IMR-90 (cell line): ENCODE measurements at regions not wholly inside any gene's neighbourhood (a gene's known extent, or its start where the extent isn't known, plus 50 kb on each side); places are given as distances from the start of the nearest gene placed in this dataset.

ENCODE experiments used
- ATAC-seq: fragments of 200-7000 bp; cut with Tn5 transposase; 2 replicates; pipeline ENCODE4 v1.9.1; 2020; ENCODE audit warnings: low read depth, mild to moderate bottlenecking, moderate library complexity
- BruUV-seq: library from RNA; stranded (reverse); fragments of 400-500 nt; replicated peaks from 2 replicates; lab custom pipeline; 2021; lab: Mats Ljungman, UMichigan
- CTCF ChIA-PET: fragments of 300-600 bp; formaldehyde crosslinking; extraction: SDS; loops from one replicate; lab custom pipeline; 2021; ENCODE audit warnings: antibody characterized with exemption; lab: Yijun Ruan, JAX
- POLR2A ChIA-PET: fragments of 300-600 bp; sonication (Branson Sonifier 250); formaldehyde crosslinking; loops from one replicate; lab custom pipeline; 2022; ENCODE audit warnings: antibody characterized with exemption; ENCODE audit not compliant: unreplicated experiment; lab: Charles Lee
- DNase-seq: peaks from one replicate; pipeline ENCODE4 v3.0.0; 2013
- H2AFZ ChIP-seq: replicated peaks from 2 replicates; pipeline ENCODE3; 2013; ENCODE audit warnings: low read length, mild to moderate bottlenecking; ENCODE audit not compliant: poor library complexity
- H2AK5ac ChIP-seq: 2 replicates; pipeline ENCODE4 v1.6.1; 2013; ENCODE audit warnings: low read depth, low read length, inconsistent platforms
- H2AK9ac ChIP-seq: replicated peaks from 2 replicates; pipeline ENCODE3; 2013; ENCODE audit warnings: mild to moderate bottlenecking, low read depth, low read length, moderate library complexity; ENCODE audit not compliant: poor library complexity
- H2BK120ac ChIP-seq: 2 replicates; pipeline ENCODE4 v1.6.1; 2013; ENCODE audit warnings: low read depth, low read length, inconsistent platforms
- H2BK15ac ChIP-seq: 3 replicates; pipeline ENCODE4 v1.6.1; 2013; ENCODE audit warnings: low read depth, low read length, inconsistent platforms
- H2BK20ac ChIP-seq: 2 replicates; pipeline ENCODE4 v1.6.1; 2013; ENCODE audit warnings: low read depth, mild to moderate bottlenecking, inconsistent platforms, low read length, moderate library complexity
- H2BK5ac ChIP-seq: 2 replicates; pipeline ENCODE4 v1.6.1; 2013; ENCODE audit warnings: mild to moderate bottlenecking, low read depth, low read length, inconsistent platforms; ENCODE audit not compliant: poor library complexity, severe bottlenecking
- H3K14ac ChIP-seq: replicated peaks from 2 replicates; pipeline ENCODE4 v1.6.1; 2013; ENCODE audit warnings: low read depth, low read length, inconsistent platforms
- H3K18ac ChIP-seq: 2 replicates; pipeline ENCODE4 v1.6.1; 2013; ENCODE audit warnings: low read depth, low read length, control low read depth
- H3K23ac ChIP-seq: 2 replicates; pipeline ENCODE4 v1.6.1; 2013; ENCODE audit warnings: low read depth, low read length, inconsistent platforms
- H3K27ac ChIP-seq: 2 replicates; pipeline ENCODE4 v1.5.1; 2013; ENCODE audit warnings: mild to moderate bottlenecking, control low read depth, low read length; ENCODE audit not compliant: insufficient read depth
- H3K27me3 ChIP-seq: 2 replicates; pipeline ENCODE4 v1.6.1; 2013; ENCODE audit warnings: low read length; ENCODE audit not compliant: control insufficient read depth, insufficient read depth
- H3K36me3 ChIP-seq: 2 replicates; pipeline ENCODE4 v1.6.1; 2013; ENCODE audit warnings: low read length, mixed read lengths; ENCODE audit not compliant: control insufficient read depth, insufficient read depth
- H3K4ac ChIP-seq: 2 replicates; pipeline ENCODE4 v1.6.1; 2013; ENCODE audit warnings: low read depth, low read length, inconsistent platforms
- H3K4me1 ChIP-seq: 2 replicates; pipeline ENCODE4 v1.6.1; 2013; ENCODE audit warnings: low read length, mixed read lengths; ENCODE audit not compliant: control insufficient read depth, insufficient read depth
- H3K4me2 ChIP-seq: 2 replicates; pipeline ENCODE4 v1.6.1; 2013; ENCODE audit warnings: low read depth, mild to moderate bottlenecking, control low read depth, low read length, moderate library complexity
- H3K4me3 ChIP-seq: 2 replicates; pipeline ENCODE4 v1.5.1; 2013; ENCODE audit warnings: low read depth, mild to moderate bottlenecking, control low read depth, low read length, moderate library complexity; ENCODE audit not compliant: insufficient read depth
- H3K56ac ChIP-seq: 2 replicates; pipeline ENCODE4 v1.6.1; 2013; ENCODE audit warnings: low read length, inconsistent platforms; ENCODE audit not compliant: insufficient read depth; ENCODE audit errors: extremely low read depth
- H3K79me1 ChIP-seq, 2 experiments: 2 replicates each; pipeline ENCODE4 v1.6.1; 2013; ENCODE audit warnings: low read length in 2 of 2, inconsistent platforms in 1 of 2, low read depth in 1 of 2
- H3K9ac ChIP-seq: 2 replicates; pipeline ENCODE4 v1.6.1; 2013; ENCODE audit warnings: low read depth, low read length, control low read depth
- H3K9me1 ChIP-seq: 2 replicates; pipeline ENCODE4 v1.6.1; 2013; ENCODE audit warnings: low read length, inconsistent platforms; ENCODE audit not compliant: insufficient read depth
- H3K9me3 ChIP-seq: 2 replicates; pipeline ENCODE4 v1.6.1; 2013; ENCODE audit warnings: low read length; ENCODE audit not compliant: control insufficient read depth, insufficient read depth
- H4K20me1 ChIP-seq: 2 replicates; pipeline ENCODE4 v1.6.1; 2013; ENCODE audit warnings: low read length, inconsistent platforms; ENCODE audit not compliant: insufficient read depth
- H4K5ac ChIP-seq: 2 replicates; pipeline ENCODE4 v1.6.1; 2013; ENCODE audit warnings: mild to moderate bottlenecking, low read depth, low read length, control low read depth
- H4K8ac ChIP-seq, 2 experiments: 2 replicates each; pipeline ENCODE4 v1.6.1; 2013; ENCODE audit warnings: low read depth in 2 of 2, low read length in 2 of 2, control low read depth in 1 of 2, inconsistent platforms in 1 of 2
- H4K91ac ChIP-seq: 2 replicates; pipeline ENCODE4 v1.6.1; 2013; ENCODE audit warnings: low read depth, low read length, inconsistent platforms; ENCODE audit not compliant: insufficient read depth
- BHLHE40 ChIP-seq: fragments of 150-350 bp; IDR thresholded peaks from 2 replicates; pipeline ENCODE4 v1.6.1; 2016; ENCODE audit warnings: mild to moderate bottlenecking, low read depth, low read length
- CEBPB ChIP-seq: IDR thresholded peaks from 2 replicates; pipeline ENCODE4 v1.6.1; 2012; ENCODE audit warnings: low read depth, low read length, improper control_type of control experiment
- CHD1 ChIP-seq: IDR thresholded peaks from 2 replicates; pipeline ENCODE4 v1.6.1; 2012; ENCODE audit warnings: low read depth, low read length, improper control_type of control experiment
- FOS ChIP-seq: fragments of 150-350 bp; IDR thresholded peaks from 2 replicates; pipeline ENCODE4 v1.6.1; 2016; ENCODE audit warnings: low read depth, low read length
- MAFK ChIP-seq: IDR thresholded peaks from 2 replicates; pipeline ENCODE4 v1.6.1; 2012; ENCODE audit warnings: low read depth, low read length, improper control_type of control experiment
- MAZ ChIP-seq: IDR thresholded peaks from 2 replicates; pipeline ENCODE4 v1.6.1; 2012; ENCODE audit warnings: low read depth, mild to moderate bottlenecking, low read length, improper control_type of control experiment, moderate library complexity, borderline replicate concordance
- MXI1 ChIP-seq: IDR thresholded peaks from 2 replicates; pipeline ENCODE4 v1.6.1; 2012; ENCODE audit warnings: low read depth, mild to moderate bottlenecking, low read length, moderate library complexity, borderline replicate concordance
- NFE2L2 ChIP-seq: fragments of 150-350 bp; IDR thresholded peaks from 2 replicates; pipeline ENCODE4 v1.6.1; 2016; ENCODE audit warnings: low read depth, mild to moderate bottlenecking, low read length
- POLR2A ChIP-seq: IDR thresholded peaks from 2 replicates; pipeline ENCODE4 v1.6.1; 2012; ENCODE audit warnings: mild to moderate bottlenecking, low read depth, low read length
- RAD21 ChIP-seq: IDR thresholded peaks from 2 replicates; pipeline ENCODE4 v1.6.1; 2012; ENCODE audit warnings: low read length, improper control_type of control experiment
- RCOR1 ChIP-seq: IDR thresholded peaks from 2 replicates; pipeline ENCODE4 v1.6.1; 2012; ENCODE audit warnings: mild to moderate bottlenecking, low read length, improper control_type of control experiment; ENCODE audit not compliant: insufficient replicate concordance
- RFX5 ChIP-seq: IDR thresholded peaks from 2 replicates; pipeline ENCODE4 v1.8.0; 2012; ENCODE audit warnings: low read depth, mild to moderate bottlenecking, low read length, moderate library complexity
- SMC3 ChIP-seq: fragments of 150-350 bp; IDR thresholded peaks from 2 replicates; pipeline ENCODE4 v1.6.1; 2016; ENCODE audit warnings: low read depth, mild to moderate bottlenecking, antibody characterized with exemption, low read length, moderate library complexity
- WGBS, 2 experiments: methylation state at CpG; one replicate each; pipeline versions ENCODE4 v1.1.5 to v1.1.7; 2013; ENCODE audit warnings: missing lambda C conversion rate in 2 of 2; ENCODE audit not compliant: insufficient read length in 1 of 2; ENCODE audit errors: extremely low coverage in 2 of 2; 5-methylcytosine and 5-hydroxymethylcytosine counted together
- dilution Hi-C: fragments of 300-500 bp; cut with HindIII; formaldehyde crosslinking; loops from one replicate; pipeline ENCODE4 v1.14.3; 2018; ENCODE audit warnings: low sequenced_read_pairs; ENCODE audit not compliant: unreplicated experiment
- in situ Hi-C: fragments of 300-500 bp; cut with MboI; formaldehyde crosslinking; loops from 3 replicates; pipeline ENCODE4 v1.14.3; 2019; ENCODE audit warnings: low sequenced_read_pairs, inconsistent platforms, mixed read lengths
- intact Hi-C: fragments of 100-400 bp; cut with micrococcal nuclease; formaldehyde crosslinking; loops from 2 replicates; pipeline ENCODE4 v1.10.0; 2022
- TF ChIP-seq, protein P1 (sequence below): fragments of 150-350 bp; IDR thresholded peaks from 2 replicates; pipeline ENCODE4 v1.6.1; 2016; ENCODE audit warnings: low read depth, mild to moderate bottlenecking, low read length, moderate library complexity, borderline replicate concordance
- TF ChIP-seq, protein P2 (sequence below): fragments of 150-350 bp; IDR thresholded peaks from 2 replicates; pipeline ENCODE4 v1.6.1; 2017; ENCODE audit warnings: mild to moderate bottlenecking, antibody characterized with exemption, low read length, low read depth
- TF ChIP-seq, protein P3 (sequence below): conservative IDR thresholded peaks from 2 replicates; pipeline ENCODE4 v1.5.1; 2012; ENCODE audit warnings: mild to moderate bottlenecking, low read depth, low read length, improper control_type of control experiment

DNA sequence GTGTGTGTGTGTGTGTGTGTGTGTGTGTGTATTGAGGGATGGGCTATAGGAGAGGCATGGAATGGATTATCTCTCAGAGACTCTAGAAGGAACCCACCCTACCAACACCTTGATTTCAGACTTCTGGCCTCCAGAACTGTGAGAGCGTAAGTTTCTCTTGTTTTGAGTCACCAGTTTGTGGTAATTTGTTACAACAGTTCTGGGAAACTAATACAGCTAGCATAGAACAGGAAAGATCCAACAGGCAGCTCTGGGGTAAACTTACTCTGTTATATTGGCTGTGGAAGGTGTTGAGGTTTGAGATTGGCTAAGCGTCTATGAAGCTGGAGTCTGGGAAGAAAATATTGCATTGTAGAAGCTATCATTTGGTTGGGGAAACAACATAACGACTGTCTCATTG is 334.3 kb downstream of the AACS start:
- dilution Hi-C loops = no loop called here
- TF ChIP-seq CHD1 (no peak), SMC3 (no peak), MAFK (no peak), RCOR1 (no peak), MXI1 (no peak), NFE2L2 (no peak), RFX5 (no peak), BHLHE40 (no peak), RAD21 (no peak), POLR2A (no peak), FOS (no peak), CEBPB (no peak), MAZ (no peak)
- TF ChIP-seq, protein P1, sequence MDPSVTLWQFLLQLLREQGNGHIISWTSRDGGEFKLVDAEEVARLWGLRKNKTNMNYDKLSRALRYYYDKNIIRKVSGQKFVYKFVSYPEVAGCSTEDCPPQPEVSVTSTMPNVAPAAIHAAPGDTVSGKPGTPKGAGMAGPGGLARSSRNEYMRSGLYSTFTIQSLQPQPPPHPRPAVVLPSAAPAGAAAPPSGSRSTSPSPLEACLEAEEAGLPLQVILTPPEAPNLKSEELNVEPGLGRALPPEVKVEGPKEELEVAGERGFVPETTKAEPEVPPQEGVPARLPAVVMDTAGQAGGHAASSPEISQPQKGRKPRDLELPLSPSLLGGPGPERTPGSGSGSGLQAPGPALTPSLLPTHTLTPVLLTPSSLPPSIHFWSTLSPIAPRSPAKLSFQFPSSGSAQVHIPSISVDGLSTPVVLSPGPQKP = no peak
- TF ChIP-seq, protein P2, sequence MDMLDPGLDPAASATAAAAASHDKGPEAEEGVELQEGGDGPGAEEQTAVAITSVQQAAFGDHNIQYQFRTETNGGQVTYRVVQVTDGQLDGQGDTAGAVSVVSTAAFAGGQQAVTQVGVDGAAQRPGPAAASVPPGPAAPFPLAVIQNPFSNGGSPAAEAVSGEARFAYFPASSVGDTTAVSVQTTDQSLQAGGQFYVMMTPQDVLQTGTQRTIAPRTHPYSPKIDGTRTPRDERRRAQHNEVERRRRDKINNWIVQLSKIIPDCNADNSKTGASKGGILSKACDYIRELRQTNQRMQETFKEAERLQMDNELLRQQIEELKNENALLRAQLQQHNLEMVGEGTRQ = no peak
- TF ChIP-seq, protein P3, sequence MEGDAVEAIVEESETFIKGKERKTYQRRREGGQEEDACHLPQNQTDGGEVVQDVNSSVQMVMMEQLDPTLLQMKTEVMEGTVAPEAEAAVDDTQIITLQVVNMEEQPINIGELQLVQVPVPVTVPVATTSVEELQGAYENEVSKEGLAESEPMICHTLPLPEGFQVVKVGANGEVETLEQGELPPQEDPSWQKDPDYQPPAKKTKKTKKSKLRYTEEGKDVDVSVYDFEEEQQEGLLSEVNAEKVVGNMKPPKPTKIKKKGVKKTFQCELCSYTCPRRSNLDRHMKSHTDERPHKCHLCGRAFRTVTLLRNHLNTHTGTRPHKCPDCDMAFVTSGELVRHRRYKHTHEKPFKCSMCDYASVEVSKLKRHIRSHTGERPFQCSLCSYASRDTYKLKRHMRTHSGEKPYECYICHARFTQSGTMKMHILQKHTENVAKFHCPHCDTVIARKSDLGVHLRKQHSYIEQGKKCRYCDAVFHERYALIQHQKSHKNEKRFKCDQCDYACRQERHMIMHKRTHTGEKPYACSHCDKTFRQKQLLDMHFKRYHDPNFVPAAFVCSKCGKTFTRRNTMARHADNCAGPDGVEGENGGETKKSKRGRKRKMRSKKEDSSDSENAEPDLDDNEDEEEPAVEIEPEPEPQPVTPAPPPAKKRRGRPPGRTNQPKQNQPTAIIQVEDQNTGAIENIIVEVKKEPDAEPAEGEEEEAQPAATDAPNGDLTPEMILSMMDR = no peak
- H3K4ac ChIP-seq = no peak overlapping the region

More for the DNA sequence above, 334.3 kb downstream of the AACS start:
- in situ Hi-C loops (no loop called here), intact Hi-C loops (no loop called here)
- H2BK120ac ChIP-seq = no peak overlapping the region
- no TSS peak for BruUV-seq
- H2AK5ac ChIP-seq = no peak overlapping the region
- no peaks in the 10 kb centered on the region for H3K36me3 ChIP-seq
- H3K9me3 ChIP-seq = peaks cover 6% of the 10 kb centered on the region
- H2BK15ac ChIP-seq = no peak overlapping the region
- no peak overlapping the region for H3K4me3 ChIP-seq
- no peak overlapping the region for H2AK9ac ChIP-seq
- ATAC-seq (no peak), DNase-seq (no peak)
- H3K9me1 ChIP-seq = no peaks in the 10 kb centered on the region
- CTCF ChIA-PET = no interaction called here
- H3K27ac ChIP-seq = no peak overlapping the region
- H4K8ac ChIP-seq = no peak overlapping the region
- POLR2A ChIA-PET = no interaction called here
- H3K9ac ChIP-seq = no peak overlapping the region
- no peak overlapping the region for H2BK5ac ChIP-seq
- no peak overlapping the region for H4K91ac ChIP-seq
- H3K18ac ChIP-seq = no peak overlapping the region
- no peaks in the 10 kb centered on the region for H3K4me1 ChIP-seq
- no peaks in the 10 kb centered on the region for H3K79me1 ChIP-seq
- no peak overlapping the region for H4K5ac ChIP-seq
- no peaks in the 10 kb centered on the region for H4K20me1 ChIP-seq
- WGBS, 2 experiments = 40% methylated on average over 1 of the region's 3 CpGs; no CpG with 5 or more reads in 1 of the 2 experiments
- H3K27me3 ChIP-seq = no peaks in the 10 kb centered on the region
- H3K4me2 ChIP-seq = no peak overlapping the region
- no peak overlapping the region for H3K56ac ChIP-seq
- no peak overlapping the region for H3K14ac ChIP-seq
- no peak overlapping the region for H2AFZ ChIP-seq
- H2BK20ac ChIP-seq = no peak overlapping the region
- no peak overlapping the region for H3K23ac ChIP-seq
